ENCODE measurements at regions not wholly inside any gene's neighbourhood (a gene's known extent, or its start where the extent isn't known, plus 50 kb on each side); places are given as distances from the start of the nearest gene placed in this dataset.

GRCh38 chr13:54368387-54368786 lies 1339.8 kb downstream of the OLFM4 start:
- TF ChIP-seq POLR2AphosphoS5 (IDR thresholded peaks at IDR 0.05; ENCODE audit: low read depth, low read length) = no peak
- no peak for TF ChIP-seq CTCF (IDR thresholded peaks at IDR 0.05; ENCODE audit: control extremely low read depth in 1 of 3, insufficient read depth in 1 of 3, low read depth in 1 of 3, low read length in 3 of 3)
- no peak for TF ChIP-seq EGR1 (IDR thresholded peaks at IDR 0.05; ENCODE audit: borderline replicate concordance, low read depth, low read length)
- TF ChIP-seq EP300 (IDR thresholded peaks at IDR 0.05; ENCODE audit: borderline replicate concordance in 1 of 2, low read depth in 2 of 2, low read length in 2 of 2) = no peak
- TF ChIP-seq EZH2 (IDR thresholded peaks at IDR 0.05; ENCODE audit: low read depth, low read length, severe bottlenecking) = no peak
- no peak for TF ChIP-seq RAD21 (IDR thresholded peaks at IDR 0.05 in 1 of 2, conservative IDR thresholded peaks at IDR 0.05 in 1 of 2; ENCODE audit: low read depth in 2 of 2, low read length in 2 of 2)
- TF ChIP-seq POLR2A (IDR thresholded peaks at IDR 0.05; ENCODE audit: control extremely low read depth in 1 of 2, low read depth in 2 of 2, low read length in 2 of 2) = no peak
- no peak for TF ChIP-seq SP2 (IDR thresholded peaks at IDR 0.05; ENCODE audit: low read length)
- no peak for TF ChIP-seq SIN3A (conservative IDR thresholded peaks at IDR 0.05 in 1 of 2, IDR thresholded peaks at IDR 0.05 in 1 of 2; ENCODE audit: low read depth in 1 of 2, low read length in 2 of 2)
- TF ChIP-seq RXRA (IDR thresholded peaks at IDR 0.05; ENCODE audit: insufficient read depth, low read depth, low read length) = no peak
- TF ChIP-seq SRF (IDR thresholded peaks at IDR 0.05; ENCODE audit: low read depth, low read length) = no peak
- TF ChIP-seq HDAC6 (IDR thresholded peaks at IDR 0.05; ENCODE audit: low read depth, low read length) = no peak
- TF ChIP-seq USF2 (IDR thresholded peaks at IDR 0.05; ENCODE audit: low read length) = no peak
- no peak for TF ChIP-seq ATF3 (IDR thresholded peaks at IDR 0.05; ENCODE audit: insufficient read depth, low read depth, low read length)

Data from H1 (cell line).